Calu3 (cell line): ENCODE measurements at regions not wholly inside any gene's neighbourhood (a gene's known extent, or its start where the extent isn't known, plus 50 kb on each side); places are given as distances from the start of the nearest gene placed in this dataset.

Experiments used
- BruUV-seq: library from RNA; stranded (reverse); fragments of 400-500 nt; replicated peaks from 2 replicates; lab custom pipeline; 2021; lab: Mats Ljungman, UMichigan
- CTCF ChIA-PET: fragments of 300-600 bp; sonication (Branson Sonifier 250); formaldehyde crosslinking; loops from one replicate; lab custom pipeline; 2022; ENCODE audit warnings: antibody characterized with exemption; lab: Charles Lee
- DNase-seq: peaks from one replicate; pipeline ENCODE4 v3.0.0; 2022
- H3K27ac Mint-ChIP-seq: one replicate; pipeline ENCODE4 v1.8.0; 2022; ENCODE audit warnings: mixed read lengths; ENCODE audit not compliant: unreplicated experiment
- H3K27me3 Mint-ChIP-seq: one replicate; pipeline ENCODE4 v1.8.0; 2022; ENCODE audit warnings: mixed read lengths; ENCODE audit not compliant: unreplicated experiment
- H3K36me3 Mint-ChIP-seq: one replicate; pipeline ENCODE4 v1.8.0; 2022; ENCODE audit warnings: mild to moderate bottlenecking, moderate library complexity, mixed read lengths; ENCODE audit not compliant: insufficient read depth, unreplicated experiment
- H3K4me1 Mint-ChIP-seq: one replicate; pipeline ENCODE4 v1.8.0; 2022; ENCODE audit warnings: mild to moderate bottlenecking, low read depth, mixed read lengths; ENCODE audit not compliant: unreplicated experiment
- H3K4me3 Mint-ChIP-seq: one replicate; pipeline ENCODE4 v1.8.0; 2022; ENCODE audit warnings: mild to moderate bottlenecking, low read depth, moderate library complexity, mixed read lengths; ENCODE audit not compliant: unreplicated experiment
- H3K9me3 Mint-ChIP-seq: one replicate; pipeline ENCODE4 v1.8.0; 2022; ENCODE audit warnings: low read depth, mixed read lengths; ENCODE audit not compliant: unreplicated experiment
- CTCF ChIP-seq: fragments of 200-600 bp; IDR thresholded peaks from one replicate; pipeline ENCODE4 v1.8.0; 2022; ENCODE audit warnings: antibody characterized with exemption; ENCODE audit not compliant: unreplicated experiment
- intact Hi-C: fragments of 100-400 bp; cut with micrococcal nuclease; formaldehyde crosslinking; loops from one replicate; pipeline ENCODE4 v1.10.0; 2022; ENCODE audit not compliant: unreplicated experiment

- CTCF ChIA-PET = no interaction called here
- H3K4me1 Mint-ChIP-seq = peaks cover 13% of the 10 kb centered on the region
- peaks cover 31% of the 10 kb centered on the region for H3K27me3 Mint-ChIP-seq
- no peak for TF ChIP-seq CTCF
- peaks cover 8% of the 10 kb centered on the region for H3K36me3 Mint-ChIP-seq
- H3K27ac Mint-ChIP-seq = no peak overlapping the region
- no TSS peak for BruUV-seq
- peak; percentile 28 for DNase-seq
- no peak overlapping the region for H3K4me3 Mint-ChIP-seq
- no peaks in the 10 kb centered on the region for H3K9me3 Mint-ChIP-seq
- intact Hi-C loops = no loop called here
Measured at GRCh38 chr3:194205675-194206133, 69.8 kb downstream of the HES1 start.

- Mint-ChIP-seq H3K4me1 (peaks cover 13% of the 10 kb centered on the region), H3K4me3 (no peak overlapping the region), H3K9me3 (no peaks in the 10 kb centered on the region), H3K27me3 (peaks cover 31% of the 10 kb centered on the region), H3K36me3 (peaks cover 8% of the 10 kb centered on the region), H3K27ac (no peak overlapping the region)
- intact Hi-C loops = no loop called here
- no TSS peak for BruUV-seq
- CTCF ChIA-PET = interaction anchor here (0.7 to 1.2 kb wide), 2 partner anchors 11 to 15 kb away, joined by 3 read pairs; no protein-coding TSS in a partner anchor
- DNase-seq = no peak
- no peak for TF ChIP-seq CTCF
Measured at GRCh38 chr3:194206320-194206719, 70.4 kb downstream of the HES1 start.

GRCh38 chr3:194208709-194209108 is 72.8 kb downstream of the HES1 start:
- CTCF ChIA-PET = no interaction called here
- DNase-seq = no peak
- Mint-ChIP-seq H3K9me3 (no peaks in the 10 kb centered on the region), H3K36me3 (peaks cover 5% of the 10 kb centered on the region), H3K27ac (no peak overlapping the region), H3K27me3 (peaks cover 20% of the 10 kb centered on the region), H3K4me1 (peaks cover under 1% of the 10 kb centered on the region), H3K4me3 (no peak overlapping the region)
- TF ChIP-seq CTCF = no peak
- no TSS peak for BruUV-seq
- intact Hi-C loops = no loop called here

- BruUV-seq = no TSS peak
- Mint-ChIP-seq H3K4me3 (no peak overlapping the region), H3K36me3 (no peaks in the 10 kb centered on the region), H3K9me3 (no peaks in the 10 kb centered on the region), H3K4me1 (no peaks in the 10 kb centered on the region), H3K27ac (no peak overlapping the region), H3K27me3 (no peaks in the 10 kb centered on the region)
- DNase-seq = no peak
- no peak for TF ChIP-seq CTCF
- intact Hi-C loops = no loop called here
- CTCF ChIA-PET = no interaction called here
Measured at GRCh38 chr3:194212161-194212844, 76.4 kb downstream of the HES1 start.
